ENCODE measurements at regions not wholly inside any gene's neighbourhood (a gene's known extent, or its start where the extent isn't known, plus 50 kb on each side); places are given as distances from the start of the nearest gene placed in this dataset.
"Not testable (repeated sequence)": the region's sequence is repeated elsewhere in the genome, so short reads cannot be mapped to it uniquely, and the experiment has no call there.

GRCh38 chr2:207372483-207372882 lies 157.3 kb upstream of the CREB1 start:
- H4K20me1 ChIP-seq (ENCODE audit: insufficient read depth): no peaks in the 10 kb centered on the region
- no peaks in the 10 kb centered on the region for H3K79me2 ChIP-seq (replicated peaks; ENCODE audit: insufficient read depth, low read length)
- H3F3A ChIP-seq (ENCODE audit: insufficient read depth, low read length, poor library complexity, severe bottlenecking): no peaks in the 10 kb centered on the region
- peaks cover 4% of the 10 kb centered on the region for H3K9me3 ChIP-seq (ENCODE audit: low read length)
- H3K9ac ChIP-seq (ENCODE audit: low read length): no peak overlapping the region
- no peaks in the 10 kb centered on the region for H3K36me3 ChIP-seq (ENCODE audit: insufficient read depth, low read length)
- no peak overlapping the region for H2AFZ ChIP-seq (ENCODE audit: low read depth, low read length)
- no peak for TF ChIP-seq SMC3 (conservative IDR thresholded peaks at IDR 0.05; ENCODE audit: poor library complexity)
- H3K4me3 ChIP-seq (ENCODE audit: low read length): no peak overlapping the region
- no peak overlapping the region for H3K4me2 ChIP-seq (ENCODE audit: low read length)
- H3K27me3 ChIP-seq (ENCODE audit: insufficient read depth, low read depth, low read length): no peaks in the 10 kb centered on the region
- no peaks in the 10 kb centered on the region for H3K9me2 ChIP-seq (ENCODE audit: insufficient read depth, low read length)
- H3K27ac ChIP-seq (ENCODE audit: low read length): no peak overlapping the region

GRCh38 chr2:207375207-207375875 lies 154.4 kb upstream of the CREB1 start:
- H3K36me3 ChIP-seq (ENCODE audit: insufficient read depth, low read length): no peaks in the 10 kb centered on the region
- no peak overlapping the region for H3K9ac ChIP-seq (ENCODE audit: low read length)
- H3F3A ChIP-seq (ENCODE audit: insufficient read depth, low read length, poor library complexity, severe bottlenecking): no peaks in the 10 kb centered on the region
- no peaks in the 10 kb centered on the region for H3K27me3 ChIP-seq (ENCODE audit: insufficient read depth, low read depth, low read length)
- no peak overlapping the region for H3K27ac ChIP-seq (ENCODE audit: low read length)
- H3K4me3 ChIP-seq (ENCODE audit: low read length): no peak overlapping the region
- H4K20me1 ChIP-seq (ENCODE audit: insufficient read depth): no peaks in the 10 kb centered on the region
- no peak overlapping the region for H3K4me2 ChIP-seq (ENCODE audit: low read length)
- H2AFZ ChIP-seq (ENCODE audit: low read depth, low read length): no peak overlapping the region
- H3K79me2 ChIP-seq (replicated peaks; ENCODE audit: insufficient read depth, low read length): no peaks in the 10 kb centered on the region
- peaks cover 4% of the 10 kb centered on the region for H3K9me3 ChIP-seq (ENCODE audit: low read length)
- no peaks in the 10 kb centered on the region for H3K9me2 ChIP-seq (ENCODE audit: insufficient read depth, low read length)
- no peak for TF ChIP-seq RAD21 (conservative IDR thresholded peaks at IDR 0.05)
- no peak for TF ChIP-seq MXI1 (conservative IDR thresholded peaks at IDR 0.05; ENCODE audit: poor library complexity, severe bottlenecking)
- TF ChIP-seq EP300 (conservative IDR thresholded peaks at IDR 0.05; ENCODE audit: poor library complexity, severe bottlenecking): no peak
- no peak for TF ChIP-seq REST (IDR thresholded peaks at IDR 0.05; ENCODE audit: borderline replicate concordance)
- no peak for TF ChIP-seq TAF1 (IDR thresholded peaks at IDR 0.05; ENCODE audit: low read depth)
- TF ChIP-seq EZH2 (IDR thresholded peaks at IDR 0.05; ENCODE audit: borderline replicate concordance, insufficient read depth, low read length, poor library complexity, severe bottlenecking): no peak
- no peak for TF ChIP-seq SMC3 (conservative IDR thresholded peaks at IDR 0.05; ENCODE audit: poor library complexity)
- no peak for TF ChIP-seq POLR2AphosphoS5 (IDR thresholded peaks at IDR 0.05)

DNA sequence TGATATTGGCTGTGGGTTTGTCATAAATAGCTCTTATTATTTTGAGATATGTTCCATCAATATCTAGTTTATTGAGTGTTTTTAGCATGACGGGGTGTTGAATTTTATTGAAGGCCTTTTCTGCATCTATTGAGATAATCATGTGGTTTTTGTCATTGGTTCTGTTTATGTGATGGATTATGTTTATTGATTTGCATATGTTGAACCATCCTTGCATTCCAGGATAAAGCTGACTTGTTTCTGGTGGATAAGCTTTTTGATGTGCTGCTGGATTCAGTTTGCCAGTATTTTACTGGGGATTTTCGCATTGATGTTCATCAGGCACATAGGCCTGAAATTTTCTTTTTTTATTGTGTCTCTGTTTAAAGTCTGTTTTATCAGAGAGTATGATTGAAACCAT lies 151.1 kb upstream of the CREB1 start:
- H4K20me1 ChIP-seq (ENCODE audit: insufficient read depth): not testable (repeated sequence)

More for the DNA sequence above, 151.1 kb upstream of the CREB1 start:
- H3K9me3 ChIP-seq (ENCODE audit: low read length); H3F3A ChIP-seq (ENCODE audit: insufficient read depth, low read length, poor library complexity, severe bottlenecking); H3K4me2 ChIP-seq (ENCODE audit: low read length); H2AFZ ChIP-seq (ENCODE audit: low read depth, low read length); H3K9ac ChIP-seq (ENCODE audit: low read length); H3K79me2 ChIP-seq (replicated peaks; ENCODE audit: insufficient read depth, low read length); H3K36me3 ChIP-seq (ENCODE audit: insufficient read depth, low read length); H3K4me3 ChIP-seq (ENCODE audit: low read length); H3K9me2 ChIP-seq (ENCODE audit: insufficient read depth, low read length); H3K27ac ChIP-seq (ENCODE audit: low read length); H3K27me3 ChIP-seq (ENCODE audit: insufficient read depth, low read depth, low read length): not testable (repeated sequence)
